ENCODE measurements at regions not wholly inside any gene's neighbourhood (a gene's known extent, or its start where the extent isn't known, plus 50 kb on each side); places are given as distances from the start of the nearest gene placed in this dataset.
"Not testable (repeated sequence)": the region's sequence is repeated elsewhere in the genome, so short reads cannot be mapped to it uniquely, and the experiment has no call there.

- H3K4me1 Mint-ChIP-seq; H3K4me3 Mint-ChIP-seq; ATAC-seq; POLR2A ChIA-PET; CTCF ChIA-PET; H3K27me3 Mint-ChIP-seq (ENCODE audit: low read depth); H3K27ac Mint-ChIP-seq; DNase-seq (ENCODE audit: low spot score): not testable (repeated sequence)
- H3K9me3 Mint-ChIP-seq = peaks cover 19% of the 10 kb centered on the region
- H3K36me3 Mint-ChIP-seq = peaks cover 11% of the 10 kb centered on the region
Observed at GRCh38 chr17:77629284-77629683, 329.2 kb upstream of the TNRC6C start.

GRCh38 chr17:77631307-77631706 lies 327.2 kb upstream of the TNRC6C start:
- Mint-ChIP-seq H3K4me3 (no peak overlapping the region), H3K36me3 (peaks cover 11% of the 10 kb centered on the region), H3K27ac (no peak overlapping the region), H3K9me3 (peaks cover 19% of the 10 kb centered on the region), H3K4me1 (peaks cover 6% of the 10 kb centered on the region), H3K27me3 (ENCODE audit: low read depth) (no peaks in the 10 kb centered on the region)
- TF ChIP-seq MYBL2 (CRISPR knock-in tag; IDR thresholded peaks at IDR 0.05) = no peak
- TF ChIP-seq, protein P1, sequence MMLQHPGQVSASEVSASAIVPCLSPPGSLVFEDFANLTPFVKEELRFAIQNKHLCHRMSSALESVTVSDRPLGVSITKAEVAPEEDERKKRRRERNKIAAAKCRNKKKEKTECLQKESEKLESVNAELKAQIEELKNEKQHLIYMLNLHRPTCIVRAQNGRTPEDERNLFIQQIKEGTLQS (CRISPR knock-in tag; conservative IDR thresholded peaks at IDR 0.05) = no peak
- no peak for TF ChIP-seq ZBTB21 (CRISPR knock-in tag; IDR thresholded peaks at IDR 0.05; ENCODE audit: borderline replicate concordance)
- TF ChIP-seq, protein P2, sequence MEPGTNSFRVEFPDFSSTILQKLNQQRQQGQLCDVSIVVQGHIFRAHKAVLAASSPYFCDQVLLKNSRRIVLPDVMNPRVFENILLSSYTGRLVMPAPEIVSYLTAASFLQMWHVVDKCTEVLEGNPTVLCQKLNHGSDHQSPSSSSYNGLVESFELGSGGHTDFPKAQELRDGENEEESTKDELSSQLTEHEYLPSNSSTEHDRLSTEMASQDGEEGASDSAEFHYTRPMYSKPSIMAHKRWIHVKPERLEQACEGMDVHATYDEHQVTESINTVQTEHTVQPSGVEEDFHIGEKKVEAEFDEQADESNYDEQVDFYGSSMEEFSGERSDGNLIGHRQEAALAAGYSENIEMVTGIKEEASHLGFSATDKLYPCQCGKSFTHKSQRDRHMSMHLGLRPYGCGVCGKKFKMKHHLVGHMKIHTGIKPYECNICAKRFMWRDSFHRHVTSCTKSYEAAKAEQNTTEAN (CRISPR knock-in tag; IDR thresholded peaks at IDR 0.05) = no peak
- no peak for TF ChIP-seq E2F4 (CRISPR knock-in tag; IDR thresholded peaks at IDR 0.05; ENCODE audit: borderline replicate concordance, low read depth)
- TF ChIP-seq NFATC4 (CRISPR knock-in tag; IDR thresholded peaks at IDR 0.05) = no peak
- TF ChIP-seq, protein P3, sequence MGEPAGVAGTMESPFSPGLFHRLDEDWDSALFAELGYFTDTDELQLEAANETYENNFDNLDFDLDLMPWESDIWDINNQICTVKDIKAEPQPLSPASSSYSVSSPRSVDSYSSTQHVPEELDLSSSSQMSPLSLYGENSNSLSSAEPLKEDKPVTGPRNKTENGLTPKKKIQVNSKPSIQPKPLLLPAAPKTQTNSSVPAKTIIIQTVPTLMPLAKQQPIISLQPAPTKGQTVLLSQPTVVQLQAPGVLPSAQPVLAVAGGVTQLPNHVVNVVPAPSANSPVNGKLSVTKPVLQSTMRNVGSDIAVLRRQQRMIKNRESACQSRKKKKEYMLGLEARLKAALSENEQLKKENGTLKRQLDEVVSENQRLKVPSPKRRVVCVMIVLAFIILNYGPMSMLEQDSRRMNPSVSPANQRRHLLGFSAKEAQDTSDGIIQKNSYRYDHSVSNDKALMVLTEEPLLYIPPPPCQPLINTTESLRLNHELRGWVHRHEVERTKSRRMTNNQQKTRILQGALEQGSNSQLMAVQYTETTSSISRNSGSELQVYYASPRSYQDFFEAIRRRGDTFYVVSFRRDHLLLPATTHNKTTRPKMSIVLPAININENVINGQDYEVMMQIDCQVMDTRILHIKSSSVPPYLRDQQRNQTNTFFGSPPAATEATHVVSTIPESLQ (CRISPR knock-in tag; IDR thresholded peaks at IDR 0.05) = no peak
- TF ChIP-seq FOXJ3 (CRISPR knock-in tag; IDR thresholded peaks at IDR 0.05; ENCODE audit: borderline replicate concordance) = no peak
- no peak for TF ChIP-seq EMX1 (CRISPR knock-in tag; IDR thresholded peaks at IDR 0.05)
- no peak for TF ChIP-seq ZMAT4 (CRISPR knock-in tag; IDR thresholded peaks at IDR 0.05)
- TF ChIP-seq, protein P4, sequence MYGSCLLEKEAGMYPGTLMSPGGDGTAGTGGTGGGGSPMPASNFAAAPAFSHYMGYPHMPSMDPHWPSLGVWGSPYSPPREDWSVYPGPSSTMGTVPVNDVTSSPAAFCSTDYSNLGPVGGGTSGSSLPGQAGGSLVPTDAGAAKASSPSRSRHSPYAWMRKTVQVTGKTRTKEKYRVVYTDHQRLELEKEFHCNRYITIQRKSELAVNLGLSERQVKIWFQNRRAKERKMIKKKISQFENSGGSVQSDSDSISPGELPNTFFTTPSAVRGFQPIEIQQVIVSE (CRISPR knock-in tag; IDR thresholded peaks at IDR 0.05; ENCODE audit: borderline replicate concordance) = no peak
- no peak for TF ChIP-seq E2F5 (CRISPR knock-in tag; IDR thresholded peaks at IDR 0.05)
- CTCF ChIA-PET = interaction anchor here (1.1 to 1.6 kb wide), 2 partner anchors 88 to 261 kb away, joined by 3 read pairs; no protein-coding TSS in a partner anchor
- ATAC-seq (no peak), DNase-seq (ENCODE audit: low spot score) (no peak)
- POLR2A ChIA-PET = no interaction called here

GRCh38 chr17:77632619-77633018 lies 325.9 kb upstream of the TNRC6C start:
- POLR2A ChIA-PET = no interaction called here
- peaks cover 10% of the 10 kb centered on the region for H3K4me1 Mint-ChIP-seq
- CTCF ChIA-PET = interaction anchor here (1.6 kb wide), 1 partner anchor 260 kb away, joined by 3 read pairs; no protein-coding TSS in a partner anchor
- TF ChIP-seq NR3C1 (CRISPR knock-in tag; conservative IDR thresholded peaks at IDR 0.05; ENCODE audit: low read depth) (no peak), CTCF (IDR thresholded peaks at IDR 0.05) (no peak), ZNF425 (CRISPR knock-in tag; conservative IDR thresholded peaks at IDR 0.05) (no peak), TP53 (CRISPR knock-in tag; IDR thresholded peaks at IDR 0.05) (no peak), MLX (CRISPR knock-in tag; IDR thresholded peaks at IDR 0.05) (no peak)
- TF ChIP-seq, protein P4 (CRISPR knock-in tag; IDR thresholded peaks at IDR 0.05; ENCODE audit: borderline replicate concordance) = no peak

More at GRCh38 chr17:77632619-77633018, 325.9 kb upstream of the TNRC6C start:
- peaks cover 3% of the 10 kb centered on the region; the same call in 1 of the 2 replicates for H3K36me3 Mint-ChIP-seq
- ATAC-seq (no peak), DNase-seq (ENCODE audit: low spot score) (no peak)
- no peak overlapping the region for H3K4me3 Mint-ChIP-seq
- no peak overlapping the region for H3K27ac Mint-ChIP-seq
- H3K27me3 Mint-ChIP-seq (ENCODE audit: low read depth) = no peaks in the 10 kb centered on the region
- H3K9me3 Mint-ChIP-seq = peaks cover 10% of the 10 kb centered on the region

Data from WTC11 (cell line).